ENCODE measurements at regions not wholly inside any gene's neighbourhood (a gene's known extent, or its start where the extent isn't known, plus 50 kb on each side); places are given as distances from the start of the nearest gene placed in this dataset.

DNA sequence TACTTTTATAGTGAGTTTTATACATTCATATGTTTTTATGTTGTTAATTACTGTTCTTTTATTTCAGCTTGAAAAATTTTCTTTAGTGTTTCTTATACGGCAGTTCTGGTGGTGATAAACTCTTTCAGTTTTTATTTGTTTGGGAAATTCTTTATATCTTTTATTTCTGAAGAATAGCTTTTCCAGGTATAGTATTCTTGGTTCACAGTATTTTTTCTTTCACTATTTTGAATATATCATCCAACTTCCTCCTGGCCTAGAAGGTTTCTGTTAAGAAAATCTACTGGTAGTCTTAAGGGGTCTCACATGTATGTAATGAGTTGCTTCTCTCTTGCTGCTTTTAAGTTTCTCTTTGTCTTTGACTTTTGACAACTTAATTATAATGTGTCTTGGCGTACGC is 79.4 kb downstream of the NXNL2 start:
- TF ChIP-seq POLR2A (IDR thresholded peaks at IDR 0.05): no peak
- TF ChIP-seq, protein P1, sequence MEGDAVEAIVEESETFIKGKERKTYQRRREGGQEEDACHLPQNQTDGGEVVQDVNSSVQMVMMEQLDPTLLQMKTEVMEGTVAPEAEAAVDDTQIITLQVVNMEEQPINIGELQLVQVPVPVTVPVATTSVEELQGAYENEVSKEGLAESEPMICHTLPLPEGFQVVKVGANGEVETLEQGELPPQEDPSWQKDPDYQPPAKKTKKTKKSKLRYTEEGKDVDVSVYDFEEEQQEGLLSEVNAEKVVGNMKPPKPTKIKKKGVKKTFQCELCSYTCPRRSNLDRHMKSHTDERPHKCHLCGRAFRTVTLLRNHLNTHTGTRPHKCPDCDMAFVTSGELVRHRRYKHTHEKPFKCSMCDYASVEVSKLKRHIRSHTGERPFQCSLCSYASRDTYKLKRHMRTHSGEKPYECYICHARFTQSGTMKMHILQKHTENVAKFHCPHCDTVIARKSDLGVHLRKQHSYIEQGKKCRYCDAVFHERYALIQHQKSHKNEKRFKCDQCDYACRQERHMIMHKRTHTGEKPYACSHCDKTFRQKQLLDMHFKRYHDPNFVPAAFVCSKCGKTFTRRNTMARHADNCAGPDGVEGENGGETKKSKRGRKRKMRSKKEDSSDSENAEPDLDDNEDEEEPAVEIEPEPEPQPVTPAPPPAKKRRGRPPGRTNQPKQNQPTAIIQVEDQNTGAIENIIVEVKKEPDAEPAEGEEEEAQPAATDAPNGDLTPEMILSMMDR (IDR thresholded peaks at IDR 0.05): no peak

All from lower leg skin (tissue), 3 donors.